Lower leg skin (tissue), 3 donors: ENCODE measurements at regions not wholly inside any gene's neighbourhood (a gene's known extent, or its start where the extent isn't known, plus 50 kb on each side); places are given as distances from the start of the nearest gene placed in this dataset.

Source experiments
- POLR2A ChIP-seq, 2 donors: fragments of 450-650 bp; IDR thresholded peaks; one replicate each; pipeline ENCODE4 v1.6.1; 2016 to 2017; ENCODE audit warnings: antibody characterized with exemption in 2 of 2, mild to moderate bottlenecking in 1 of 2, moderate library complexity in 1 of 2
- TF ChIP-seq, protein P1 (sequence below), 3 donors: fragments of 450-650 bp; IDR thresholded peaks; one replicate each; pipeline ENCODE4 v1.5.1; 2016; ENCODE audit warnings: antibody characterized with exemption in 3 of 3, mild to moderate bottlenecking in 3 of 3, moderate library complexity in 2 of 3

DNA sequence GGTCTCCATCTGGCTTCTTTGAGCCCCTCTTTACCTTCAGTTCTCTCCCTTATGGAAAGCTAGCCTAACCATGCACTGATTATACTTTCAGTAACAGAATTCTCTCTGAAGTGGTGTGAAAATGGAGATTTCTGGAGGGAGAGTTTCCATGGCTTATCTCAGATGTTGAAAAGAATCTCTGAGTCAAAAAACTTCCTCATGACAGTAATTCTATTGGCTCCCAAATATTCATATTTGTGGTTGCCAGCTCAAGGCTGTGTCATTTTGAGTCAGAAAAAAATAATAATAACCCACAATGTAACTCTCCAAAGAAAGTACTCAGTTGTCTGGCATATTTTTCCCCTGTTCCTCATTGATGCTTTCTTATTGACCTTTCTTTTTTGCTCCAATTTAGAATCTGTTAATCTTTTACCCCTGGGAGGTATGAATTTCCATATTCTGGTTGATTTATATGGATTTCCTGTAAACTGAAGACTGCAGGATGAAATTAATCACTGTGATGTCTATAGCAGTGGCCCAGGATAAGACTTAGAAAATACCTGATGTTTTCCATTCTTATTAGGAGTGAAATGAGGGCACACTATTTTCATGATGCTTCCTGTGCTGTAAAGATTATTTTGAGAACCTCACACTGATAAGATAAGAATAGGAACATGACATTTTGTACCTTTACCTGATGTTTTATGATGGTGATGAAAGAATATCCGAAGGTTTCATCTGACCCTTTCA is 149.5 kb upstream of the EPHA3 start:
- TF ChIP-seq, protein P1, sequence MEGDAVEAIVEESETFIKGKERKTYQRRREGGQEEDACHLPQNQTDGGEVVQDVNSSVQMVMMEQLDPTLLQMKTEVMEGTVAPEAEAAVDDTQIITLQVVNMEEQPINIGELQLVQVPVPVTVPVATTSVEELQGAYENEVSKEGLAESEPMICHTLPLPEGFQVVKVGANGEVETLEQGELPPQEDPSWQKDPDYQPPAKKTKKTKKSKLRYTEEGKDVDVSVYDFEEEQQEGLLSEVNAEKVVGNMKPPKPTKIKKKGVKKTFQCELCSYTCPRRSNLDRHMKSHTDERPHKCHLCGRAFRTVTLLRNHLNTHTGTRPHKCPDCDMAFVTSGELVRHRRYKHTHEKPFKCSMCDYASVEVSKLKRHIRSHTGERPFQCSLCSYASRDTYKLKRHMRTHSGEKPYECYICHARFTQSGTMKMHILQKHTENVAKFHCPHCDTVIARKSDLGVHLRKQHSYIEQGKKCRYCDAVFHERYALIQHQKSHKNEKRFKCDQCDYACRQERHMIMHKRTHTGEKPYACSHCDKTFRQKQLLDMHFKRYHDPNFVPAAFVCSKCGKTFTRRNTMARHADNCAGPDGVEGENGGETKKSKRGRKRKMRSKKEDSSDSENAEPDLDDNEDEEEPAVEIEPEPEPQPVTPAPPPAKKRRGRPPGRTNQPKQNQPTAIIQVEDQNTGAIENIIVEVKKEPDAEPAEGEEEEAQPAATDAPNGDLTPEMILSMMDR (IDR thresholded peaks at IDR 0.05) = no peak
- TF ChIP-seq POLR2A (IDR thresholded peaks at IDR 0.05) = no peak
